ENCODE measurements at regions not wholly inside any gene's neighbourhood (a gene's known extent, or its start where the extent isn't known, plus 50 kb on each side); places are given as distances from the start of the nearest gene placed in this dataset.

DNA sequence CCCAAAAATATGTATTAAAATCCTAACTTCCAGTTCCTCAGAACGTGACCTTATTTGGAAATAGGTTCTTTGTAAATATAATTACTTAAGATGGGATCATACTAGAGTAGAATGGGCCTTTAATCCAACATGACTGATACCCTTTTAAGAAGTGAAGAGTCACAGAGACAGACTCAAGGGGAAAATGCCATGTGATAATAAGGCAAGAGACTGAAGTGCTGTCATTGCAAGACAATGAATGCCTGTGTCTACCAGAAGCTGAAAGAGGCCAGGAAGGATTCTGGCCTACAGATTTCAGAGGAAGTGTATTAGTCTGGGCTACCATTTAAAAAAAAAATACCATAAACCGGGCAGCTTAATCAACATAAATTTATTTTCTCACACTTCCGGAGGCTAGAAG is 85.9 kb upstream of the LRRC55 start:
- Histone ChIP-seq H3K4me1 (ENCODE audit: control insufficient read depth, insufficient read depth, low read length) (no peaks in the 10 kb centered on the region), H3K27me3 (ENCODE audit: control insufficient read depth, insufficient read depth, low read length, poor library complexity, severe bottlenecking) (no peaks in the 10 kb centered on the region), H3K27ac (ENCODE audit: low read depth, low read length) (no peak overlapping the region), H3K9me3 (ENCODE audit: control insufficient read depth, low read length) (no peaks in the 10 kb centered on the region), H3K9ac (ENCODE audit: extremely low read depth, low read length, poor library complexity, severe bottlenecking) (no peak overlapping the region), H3K36me3 (ENCODE audit: control insufficient read depth, insufficient read depth, low read length) (no peaks in the 10 kb centered on the region), H3K4me3 (ENCODE audit: low read length) (no peak overlapping the region)
- Mint-ChIP-seq H3K4me3 (no peak overlapping the region), H3K27ac (no peak overlapping the region), H3K36me3 (ENCODE audit: low read depth) (no peaks in the 10 kb centered on the region), H3K27me3 (ENCODE audit: insufficient read depth) (peaks cover 9% of the 10 kb centered on the region), H3K4me1 (peaks cover 3% of the 10 kb centered on the region), H3K9me3 (no peaks in the 10 kb centered on the region)
- DNase-seq = no peak
- TF ChIP-seq, protein P1, sequence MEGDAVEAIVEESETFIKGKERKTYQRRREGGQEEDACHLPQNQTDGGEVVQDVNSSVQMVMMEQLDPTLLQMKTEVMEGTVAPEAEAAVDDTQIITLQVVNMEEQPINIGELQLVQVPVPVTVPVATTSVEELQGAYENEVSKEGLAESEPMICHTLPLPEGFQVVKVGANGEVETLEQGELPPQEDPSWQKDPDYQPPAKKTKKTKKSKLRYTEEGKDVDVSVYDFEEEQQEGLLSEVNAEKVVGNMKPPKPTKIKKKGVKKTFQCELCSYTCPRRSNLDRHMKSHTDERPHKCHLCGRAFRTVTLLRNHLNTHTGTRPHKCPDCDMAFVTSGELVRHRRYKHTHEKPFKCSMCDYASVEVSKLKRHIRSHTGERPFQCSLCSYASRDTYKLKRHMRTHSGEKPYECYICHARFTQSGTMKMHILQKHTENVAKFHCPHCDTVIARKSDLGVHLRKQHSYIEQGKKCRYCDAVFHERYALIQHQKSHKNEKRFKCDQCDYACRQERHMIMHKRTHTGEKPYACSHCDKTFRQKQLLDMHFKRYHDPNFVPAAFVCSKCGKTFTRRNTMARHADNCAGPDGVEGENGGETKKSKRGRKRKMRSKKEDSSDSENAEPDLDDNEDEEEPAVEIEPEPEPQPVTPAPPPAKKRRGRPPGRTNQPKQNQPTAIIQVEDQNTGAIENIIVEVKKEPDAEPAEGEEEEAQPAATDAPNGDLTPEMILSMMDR (conservative IDR thresholded peaks at IDR 0.05) = no peak
- WGBS, 2 experiments (ENCODE audit: insufficient coverage in 1 of 2, insufficient read length in 1 of 2) = 91 to 100% methylated on average over 1 to 3 of the region's 3 CpGs

DNA sequence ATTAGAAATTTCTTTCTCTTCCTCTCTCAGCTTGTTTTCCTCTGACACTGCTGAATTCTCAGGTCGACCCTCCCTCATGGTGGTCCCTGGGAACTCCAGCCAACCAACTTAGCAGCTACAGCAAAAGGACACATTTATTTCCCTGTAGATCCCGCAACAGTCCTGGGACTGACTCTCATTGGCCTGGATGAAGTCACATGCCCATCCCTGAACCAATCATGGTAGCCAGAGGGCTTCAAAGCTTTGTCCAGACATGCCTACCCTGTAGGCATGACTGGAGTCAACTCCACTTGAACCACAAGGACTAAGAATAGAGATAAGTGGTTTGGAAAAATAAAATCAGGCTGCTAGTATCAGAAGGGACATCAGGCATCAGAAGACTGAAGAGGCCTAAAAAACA is 84.6 kb upstream of the LRRC55 start:
- H3K36me3 ChIP-seq (ENCODE audit: control insufficient read depth, insufficient read depth, low read length) = no peaks in the 10 kb centered on the region
- H3K9ac ChIP-seq (ENCODE audit: extremely low read depth, low read length, poor library complexity, severe bottlenecking) = no peak overlapping the region
- Mint-ChIP-seq H3K36me3 (ENCODE audit: low read depth) (no peaks in the 10 kb centered on the region), H3K27ac (no peak overlapping the region), H3K4me1 (peaks cover 6% of the 10 kb centered on the region), H3K4me3 (no peak overlapping the region), H3K27me3 (ENCODE audit: insufficient read depth) (peaks cover 3% of the 10 kb centered on the region), H3K9me3 (no peaks in the 10 kb centered on the region)
- no peak for DNase-seq
- no peak overlapping the region for H3K4me3 ChIP-seq (ENCODE audit: low read length)
- no peak overlapping the region for H3K27ac ChIP-seq (ENCODE audit: low read depth, low read length)
- WGBS, 2 experiments (ENCODE audit: insufficient coverage in 1 of 2, insufficient read length in 1 of 2) = 80 to 93% methylated on average over 1 to 2 of the region's 2 CpGs
- H3K27me3 ChIP-seq (ENCODE audit: control insufficient read depth, insufficient read depth, low read length, poor library complexity, severe bottlenecking) = no peaks in the 10 kb centered on the region
- no peaks in the 10 kb centered on the region for H3K4me1 ChIP-seq (ENCODE audit: control insufficient read depth, insufficient read depth, low read length)
- no peaks in the 10 kb centered on the region for H3K9me3 ChIP-seq (ENCODE audit: control insufficient read depth, low read length)
- TF ChIP-seq, protein P1 (conservative IDR thresholded peaks at IDR 0.05) = no peak

DNA sequence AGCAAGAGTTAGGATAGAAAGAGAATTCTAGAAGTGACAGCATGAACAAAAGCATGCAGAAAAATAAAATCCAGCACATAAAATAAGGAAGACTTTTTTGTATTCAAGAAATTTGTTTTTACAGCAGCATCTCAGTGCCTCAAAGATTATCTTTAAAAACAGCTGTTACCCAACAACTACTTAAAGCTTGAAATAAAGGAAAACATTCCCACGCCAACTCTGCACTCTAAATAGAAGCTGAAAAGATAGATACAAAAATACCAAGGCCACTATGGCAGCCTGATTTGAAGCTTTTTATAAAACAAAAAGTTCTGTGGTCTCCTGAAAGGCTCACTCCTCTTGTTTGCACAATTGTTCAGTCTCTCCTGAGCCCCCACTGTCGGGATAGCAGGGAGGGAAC is 83.6 kb upstream of the LRRC55 start:
- 100% methylated on average over 1 to 2 of the region's 2 CpGs for WGBS, 2 experiments (ENCODE audit: insufficient coverage in 1 of 2, insufficient read length in 1 of 2)
- no peak overlapping the region for H3K9ac ChIP-seq (ENCODE audit: extremely low read depth, low read length, poor library complexity, severe bottlenecking)
- H3K36me3 ChIP-seq (ENCODE audit: control insufficient read depth, insufficient read depth, low read length) = no peaks in the 10 kb centered on the region
- Mint-ChIP-seq H3K4me3 (no peak overlapping the region), H3K36me3 (ENCODE audit: low read depth) (no peaks in the 10 kb centered on the region), H3K27ac (no peak overlapping the region), H3K9me3 (no peaks in the 10 kb centered on the region), H3K4me1 (peaks cover 6% of the 10 kb centered on the region), H3K27me3 (ENCODE audit: insufficient read depth) (no peaks in the 10 kb centered on the region)
- H3K4me1 ChIP-seq (ENCODE audit: control insufficient read depth, insufficient read depth, low read length) = no peaks in the 10 kb centered on the region
- no peaks in the 10 kb centered on the region for H3K27me3 ChIP-seq (ENCODE audit: control insufficient read depth, insufficient read depth, low read length, poor library complexity, severe bottlenecking)
- no peak for DNase-seq
- H3K4me3 ChIP-seq (ENCODE audit: low read length) = no peak overlapping the region
- no peaks in the 10 kb centered on the region for H3K9me3 ChIP-seq (ENCODE audit: control insufficient read depth, low read length)
- H3K27ac ChIP-seq (ENCODE audit: low read depth, low read length) = no peak overlapping the region
- TF ChIP-seq, protein P1 (conservative IDR thresholded peaks at IDR 0.05) = no peak
